HG02623 (cell line): ENCODE measurements at regions not wholly inside any gene's neighbourhood (a gene's known extent, or its start where the extent isn't known, plus 50 kb on each side); places are given as distances from the start of the nearest gene placed in this dataset.
A peak's percentile ranks its signal among the peaks of the same experiment; 100 is the strongest.
"Not testable (repeated sequence)": the region's sequence is repeated elsewhere in the genome, so short reads cannot be mapped to it uniquely, and the experiment has no call there.

Experiments
- ATAC-seq: cut with Tn5 transposase; IDR thresholded peaks from one replicate; pipeline ENCODE4 v1.9.1; 2021; ENCODE audit warnings: moderate library complexity; ENCODE audit not compliant: unreplicated experiment

GRCh38 chr6:119980802-119981201 lies 631.2 kb upstream of the MAN1A1 start:
- ATAC-seq, result no peak

DNA sequence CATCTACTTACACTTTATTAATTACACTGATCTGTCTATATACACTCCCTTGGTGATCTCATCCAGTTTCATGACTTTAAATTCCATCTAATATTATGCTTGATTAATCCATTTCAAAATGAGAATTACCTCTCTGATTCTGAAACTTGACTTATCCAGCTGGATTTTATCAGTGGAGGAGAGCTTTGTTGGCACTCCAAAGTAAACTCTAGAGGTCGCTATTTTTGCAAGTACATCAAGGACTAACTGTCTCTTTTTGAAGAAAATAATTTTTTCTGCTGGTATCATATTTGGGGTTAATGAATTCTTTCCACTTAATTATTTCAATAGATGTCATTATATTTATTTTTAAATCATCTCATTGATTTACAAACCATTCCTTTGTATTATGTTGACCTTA lies 630.3 kb upstream of the MAN1A1 start:
- ATAC-seq, result no peak

DNA sequence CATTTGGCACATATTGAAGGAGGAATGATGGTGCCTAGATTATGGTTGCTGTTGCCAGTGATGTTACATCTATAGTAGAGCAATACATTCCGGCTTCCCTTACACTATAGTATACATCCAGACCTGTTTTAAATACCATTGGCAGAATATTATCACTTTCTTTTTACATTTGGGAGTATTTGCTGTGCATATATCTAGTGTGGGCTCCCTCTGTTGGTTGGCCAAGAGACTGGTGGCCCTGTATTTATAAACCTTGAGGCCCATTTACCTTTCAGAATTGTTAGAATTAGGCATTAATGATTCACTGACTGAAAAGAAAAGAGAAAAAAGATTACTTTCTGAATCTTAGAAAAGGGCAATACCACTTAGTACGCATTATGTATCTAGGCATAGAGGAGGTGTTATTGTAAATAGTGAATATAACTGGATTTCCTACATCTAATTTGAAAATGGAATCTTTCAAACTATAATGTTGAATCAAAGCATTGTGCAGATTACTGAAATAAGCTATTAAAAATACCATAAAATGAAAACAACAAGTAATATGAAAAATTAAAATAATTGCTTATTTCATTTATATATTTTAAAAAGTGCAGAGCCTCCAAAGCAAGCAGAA lies 628.8 kb upstream of the MAN1A1 start:
- ATAC-seq, result peak; percentile 54

- ATAC-seq, result no peak
Measured at GRCh38 chr6:119974430-119975159, 625.0 kb upstream of the MAN1A1 start.

- ATAC-seq, result peak; percentile 62
Measured at GRCh38 chr6:119966484-119966883, 616.9 kb upstream of the MAN1A1 start.

DNA sequence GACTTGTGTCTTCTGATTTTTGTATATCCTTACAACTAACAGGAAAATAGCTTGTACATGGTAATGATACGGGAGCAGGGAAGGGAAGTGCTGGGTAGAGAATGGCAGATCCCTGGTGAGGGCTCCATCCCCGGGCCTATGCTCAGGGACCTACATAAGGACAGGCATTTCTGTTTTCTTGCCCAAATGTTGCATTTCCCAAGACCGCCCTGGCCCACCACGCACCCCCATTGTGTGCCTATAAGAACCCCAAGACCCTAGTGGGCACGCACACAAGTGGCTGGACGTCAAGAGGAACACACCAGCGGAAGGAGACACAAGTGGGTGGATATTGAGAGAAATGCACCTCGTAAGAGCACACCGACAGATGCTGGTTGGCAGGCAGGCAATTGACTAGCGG lies 616.3 kb upstream of the MAN1A1 start:
- ATAC-seq, result no peak

- ATAC-seq, result no peak
Measured at GRCh38 chr6:119965008-119965407, 615.4 kb upstream of the MAN1A1 start.

DNA sequence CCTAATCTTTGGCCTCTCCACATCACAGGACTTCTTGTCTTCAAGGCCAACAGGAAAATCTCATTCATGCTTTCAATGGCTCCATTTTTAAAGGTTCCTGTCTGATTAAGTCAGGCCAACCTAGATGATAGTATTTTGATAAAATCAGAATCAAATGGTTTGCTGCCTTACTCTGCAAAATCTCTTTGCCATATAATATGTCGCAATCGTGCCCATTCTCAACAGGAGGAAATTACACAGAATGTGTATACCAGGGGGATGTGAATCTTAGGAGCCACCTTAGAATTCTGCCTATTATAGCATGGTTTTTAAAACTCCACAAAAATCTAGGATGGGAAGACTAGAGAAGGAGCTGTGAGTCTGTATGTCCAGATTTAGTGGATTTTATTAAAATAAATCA lies 612.9 kb upstream of the MAN1A1 start:
- ATAC-seq, result no peak

GRCh38 chr6:119961450-119961849 lies 611.9 kb upstream of the MAN1A1 start:
- ATAC-seq, result no peak

GRCh38 chr6:119960456-119960855 lies 610.9 kb upstream of the MAN1A1 start:
- no peak for ATAC-seq

DNA sequence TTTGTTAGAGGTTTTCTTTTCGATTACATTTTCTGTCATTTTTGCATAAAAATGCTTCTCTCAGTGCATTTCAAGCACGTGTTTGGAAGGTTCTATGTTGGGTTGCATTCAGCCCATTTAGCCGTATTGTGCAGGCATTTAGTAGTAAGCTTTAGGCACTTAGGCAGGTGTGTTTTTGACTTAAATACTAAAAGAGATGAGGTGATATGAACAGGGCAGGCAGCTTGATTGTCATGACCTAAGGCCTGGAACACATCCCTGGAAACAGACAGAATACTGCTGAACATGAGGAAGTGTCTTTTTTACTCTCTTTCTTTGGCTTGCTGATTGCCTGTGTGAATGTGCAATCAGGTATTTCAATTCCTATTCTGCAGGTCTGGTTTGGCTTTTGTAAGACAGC lies 610.5 kb upstream of the MAN1A1 start:
- ATAC-seq, result no peak

DNA sequence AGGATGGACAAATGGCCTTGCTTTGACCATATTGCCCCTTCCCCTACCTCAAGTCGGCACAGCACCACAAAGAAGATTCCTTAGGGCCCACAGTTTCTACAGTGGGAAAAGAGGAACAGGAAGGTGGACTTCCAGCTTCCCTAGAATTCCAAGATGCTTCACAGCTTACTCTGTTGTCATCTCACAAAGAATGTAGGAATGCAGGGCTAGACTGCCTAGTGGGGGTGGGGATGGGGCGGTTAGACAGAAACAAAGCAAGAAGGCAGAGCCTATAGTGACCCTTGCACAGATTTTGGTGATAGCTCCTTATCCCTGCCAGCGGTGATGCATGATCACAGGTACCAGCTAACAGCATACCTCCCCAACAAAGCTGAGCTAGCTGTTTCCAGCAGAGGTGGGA lies 607.6 kb upstream of the MAN1A1 start:
- ATAC-seq, result no peak

- no peak for ATAC-seq
Measured at GRCh38 chr6:119952696-119953095, 603.1 kb upstream of the MAN1A1 start.

DNA sequence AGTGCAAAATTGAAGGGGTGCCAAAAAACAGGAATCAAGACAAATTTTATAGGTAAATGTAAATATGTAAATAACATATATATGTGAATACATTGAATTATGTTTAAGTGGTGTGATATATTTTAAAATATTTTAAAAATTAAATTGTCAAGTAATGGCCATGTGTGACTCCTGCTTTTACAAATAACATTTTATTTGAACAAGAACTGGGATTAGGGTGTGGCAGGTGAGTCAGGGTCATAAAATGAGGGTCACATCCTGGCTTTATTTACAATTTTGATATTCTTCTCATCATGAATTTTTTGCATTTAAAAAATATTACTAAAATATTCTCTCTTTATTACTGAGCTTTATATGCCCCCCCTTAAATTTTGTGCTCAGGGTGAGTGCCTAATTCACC lies 601.1 kb upstream of the MAN1A1 start:
- ATAC-seq, result no peak

GRCh38 chr6:119942078-119942752 lies 592.7 kb upstream of the MAN1A1 start:
- no peak for ATAC-seq

DNA sequence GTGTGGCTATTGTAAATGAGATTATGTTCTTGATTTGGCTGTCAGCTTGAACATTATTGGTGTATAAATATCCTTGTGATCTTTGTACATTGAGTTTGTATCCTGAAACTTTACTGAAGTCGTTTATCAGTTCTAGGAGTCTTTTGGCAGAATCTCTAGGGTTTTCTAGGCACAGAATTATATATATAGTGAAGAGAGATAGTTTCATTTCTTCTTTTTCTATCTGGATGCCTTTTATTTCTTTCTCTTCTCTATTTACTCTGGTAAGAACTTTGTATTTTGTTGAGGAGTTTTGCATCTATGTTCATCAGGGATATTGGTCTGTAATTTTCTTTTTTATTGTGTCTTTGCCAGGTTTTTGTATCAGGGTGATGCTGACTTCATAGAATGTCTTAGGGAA lies 589.2 kb upstream of the MAN1A1 start:
- ATAC-seq, result no peak

- ATAC-seq, result no peak
Measured at GRCh38 chr6:119934816-119935215, 585.3 kb upstream of the MAN1A1 start.

GRCh38 chr6:119929121-119929520 lies 579.6 kb upstream of the MAN1A1 start:
- no peak for ATAC-seq

GRCh38 chr6:119924888-119925287 lies 575.3 kb upstream of the MAN1A1 start:
- not testable (repeated sequence) for ATAC-seq

DNA sequence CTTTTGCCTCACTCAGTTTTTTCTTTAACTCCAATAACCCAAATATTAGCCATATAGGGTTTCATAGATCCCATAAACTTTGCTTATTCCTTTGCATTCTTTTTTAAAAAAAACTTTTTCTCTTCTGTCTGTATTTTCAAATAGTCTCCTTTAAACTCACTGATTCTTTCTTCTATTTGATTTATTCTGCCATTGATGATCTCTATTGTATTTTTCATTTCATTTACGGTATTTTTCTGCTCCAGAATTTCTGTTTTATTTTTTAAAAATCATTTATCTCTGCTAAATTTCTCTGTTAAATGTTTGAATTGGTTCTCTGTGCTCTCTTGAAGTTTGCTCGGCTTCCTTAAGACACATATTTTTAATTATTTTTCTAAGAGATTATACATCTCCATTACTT lies 573.3 kb upstream of the MAN1A1 start:
- ATAC-seq, result no peak

DNA sequence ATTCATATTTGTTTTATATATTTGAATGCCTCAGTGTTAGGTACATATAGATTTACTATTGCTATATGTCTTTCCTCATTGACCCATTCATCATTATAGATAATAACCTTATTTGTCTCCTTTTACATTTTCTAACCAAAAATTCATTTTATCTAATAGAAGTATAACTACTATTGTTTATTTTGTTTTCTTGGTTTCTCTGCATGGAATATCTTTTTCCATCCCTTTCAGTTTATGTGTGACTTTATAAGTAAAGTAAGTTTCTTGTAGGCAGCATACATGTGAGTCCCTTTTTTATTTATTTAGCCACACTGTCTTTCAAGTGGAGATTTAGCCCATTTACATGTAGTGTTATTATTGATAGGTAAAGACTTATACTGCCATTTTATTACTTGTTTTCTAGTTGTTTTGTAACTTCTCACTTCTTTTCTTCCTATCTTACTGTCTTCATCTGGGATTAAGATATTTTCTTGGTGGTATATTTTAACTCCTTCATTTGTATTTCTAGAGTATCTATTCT lies 572.0 kb upstream of the MAN1A1 start:
- ATAC-seq, result no peak

- ATAC-seq, result no peak
Measured at GRCh38 chr6:119917186-119917585, 567.6 kb upstream of the MAN1A1 start.
